Suprapubic skin (tissue), 4 donors: ENCODE measurements at regions not wholly inside any gene's neighbourhood (a gene's known extent, or its start where the extent isn't known, plus 50 kb on each side); places are given as distances from the start of the nearest gene placed in this dataset.
"Not testable (repeated sequence)": the region's sequence is repeated elsewhere in the genome, so short reads cannot be mapped to it uniquely, and the experiment has no call there.

Experiments used
- DNase-seq, 2 donors: peaks; one replicate each; pipeline ENCODE4 v3.0.0-alpha.2; 2019; ENCODE audit warnings: low spot score in 2 of 2
- H3K27ac ChIP-seq: fragments of 200-600 bp; sonication (generic); one replicate; pipeline ENCODE4 v1.5.1; 2019
- H3K27me3 ChIP-seq: fragments of 200-600 bp; sonication (generic); one replicate; pipeline ENCODE4 v1.5.1; 2019
- H3K36me3 ChIP-seq: fragments of 200-600 bp; sonication (generic); one replicate; pipeline ENCODE4 v1.5.1; 2019
- H3K4me1 ChIP-seq: fragments of 200-600 bp; sonication (generic); one replicate; pipeline ENCODE4 v1.5.1; 2019
- H3K4me3 ChIP-seq: fragments of 200-600 bp; sonication (generic); one replicate; pipeline ENCODE4 v1.5.1; 2019; ENCODE audit warnings: mild to moderate bottlenecking
- H3K9me3 ChIP-seq: fragments of 200-600 bp; sonication (generic); one replicate; pipeline ENCODE4 v1.5.1; 2019
- WGBS: methylation state at CpG from one replicate; pipeline ENCODE4 v1.1.5; 2018; 5-methylcytosine and 5-hydroxymethylcytosine counted together

DNA sequence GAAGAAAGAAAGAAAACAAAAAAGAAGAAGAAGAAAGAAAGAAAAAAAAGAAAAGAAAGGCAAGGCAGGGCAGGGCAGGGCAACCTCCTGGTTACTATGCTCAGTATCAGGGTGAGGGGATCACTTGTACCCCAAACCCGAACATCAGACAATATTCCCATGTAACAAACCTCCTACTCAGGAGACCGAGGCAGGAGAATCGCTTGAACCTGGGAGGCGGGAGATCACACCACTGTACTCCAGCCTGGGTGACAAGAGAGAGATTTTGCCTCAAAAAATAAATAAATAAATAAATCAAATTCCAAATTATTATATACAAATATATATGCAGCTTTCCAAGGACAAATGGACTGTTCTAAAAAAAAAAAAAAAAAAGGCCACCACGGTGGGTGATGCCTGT lies 138.8 kb upstream of the TPTE start:
- not testable (repeated sequence) for H3K27me3 ChIP-seq, H3K4me3 ChIP-seq, H3K36me3 ChIP-seq, H3K27ac ChIP-seq, H3K4me1 ChIP-seq, DNase-seq
- 69% methylated on average over 5 of the region's 5 CpGs for WGBS
- peaks cover 51% of the 10 kb centered on the region for H3K9me3 ChIP-seq

DNA sequence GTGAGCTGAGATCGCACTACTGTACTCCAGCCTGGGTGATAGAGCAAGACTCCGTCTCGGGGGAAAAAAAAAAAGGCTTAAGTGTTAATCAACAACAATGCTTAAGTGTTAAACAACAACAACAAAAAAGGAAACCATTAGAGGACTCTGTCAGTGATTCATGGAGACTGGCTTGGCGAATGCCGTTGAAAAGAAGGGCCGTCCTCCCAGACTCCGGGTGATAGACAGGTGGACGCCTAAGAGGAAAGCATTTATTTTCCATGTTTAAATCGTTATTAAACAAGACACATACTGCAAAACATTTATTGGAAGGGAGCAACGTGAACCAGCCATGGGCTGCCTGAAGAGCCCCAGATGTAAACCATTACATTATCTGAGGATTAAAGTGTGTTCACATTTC lies 137.8 kb upstream of the TPTE start:
- DNase-seq, H3K4me3 ChIP-seq, H3K27me3 ChIP-seq, H3K36me3 ChIP-seq, H3K4me1 ChIP-seq, H3K27ac ChIP-seq: not testable (repeated sequence)
- peaks cover 45% of the 10 kb centered on the region for H3K9me3 ChIP-seq
- 82% methylated on average over 10 of the region's 10 CpGs for WGBS

DNA sequence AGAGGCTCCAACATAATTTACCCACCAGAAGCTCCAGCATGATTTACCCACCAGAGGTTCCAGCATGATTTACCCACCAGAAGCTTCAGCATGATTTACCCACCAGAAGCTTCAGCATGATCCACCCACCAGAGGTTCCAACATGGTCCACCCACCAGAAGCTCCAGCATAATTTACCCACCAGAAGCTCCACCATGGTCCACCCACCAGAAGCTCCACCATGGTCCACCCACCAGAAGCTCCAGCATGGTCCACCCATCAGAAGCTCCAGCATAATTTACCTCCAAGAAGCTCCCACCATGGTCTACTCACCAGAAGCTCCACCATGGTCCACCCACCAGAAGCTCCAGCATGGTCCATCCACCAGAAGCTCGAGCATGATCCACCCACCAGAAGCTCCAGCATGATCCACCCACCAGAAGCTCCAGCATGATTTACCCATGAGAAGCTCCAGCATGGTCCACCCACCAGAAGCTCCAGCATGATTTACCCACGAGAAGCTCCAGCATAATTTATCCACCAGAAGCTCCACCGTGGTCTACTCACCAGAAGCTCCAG lies 137.0 kb upstream of the TPTE start:
- peaks cover 42% of the 10 kb centered on the region for H3K9me3 ChIP-seq
- WGBS = 41% methylated on average over 3 of the region's 3 CpGs
- H3K4me1 ChIP-seq, H3K4me3 ChIP-seq, H3K27ac ChIP-seq, DNase-seq, H3K27me3 ChIP-seq, H3K36me3 ChIP-seq: not testable (repeated sequence)

DNA sequence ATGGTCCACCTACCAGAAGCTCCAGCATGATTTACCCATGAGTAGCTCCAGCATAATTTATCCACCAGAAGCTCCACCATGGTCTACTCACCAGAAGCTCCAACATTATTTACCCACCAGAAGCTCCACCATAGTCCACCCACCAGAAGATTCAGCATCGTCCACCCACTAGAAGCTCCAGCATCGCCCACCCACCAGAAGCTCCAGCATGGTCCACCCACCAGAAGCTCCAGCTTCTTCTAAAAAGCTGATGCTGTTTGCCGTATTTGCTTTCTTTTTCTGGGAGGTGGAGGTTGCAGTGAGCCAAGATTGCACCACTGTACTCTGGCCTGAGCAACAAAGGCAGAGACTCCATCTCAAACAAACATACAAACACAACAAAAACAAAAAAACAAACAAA lies 136.2 kb upstream of the TPTE start:
- not testable (repeated sequence) for H3K4me3 ChIP-seq, H3K4me1 ChIP-seq, H3K36me3 ChIP-seq, H3K27ac ChIP-seq, DNase-seq, H3K27me3 ChIP-seq
- 77% methylated on average over 3 of the region's 3 CpGs for WGBS
- peaks cover 40% of the 10 kb centered on the region for H3K9me3 ChIP-seq

DNA sequence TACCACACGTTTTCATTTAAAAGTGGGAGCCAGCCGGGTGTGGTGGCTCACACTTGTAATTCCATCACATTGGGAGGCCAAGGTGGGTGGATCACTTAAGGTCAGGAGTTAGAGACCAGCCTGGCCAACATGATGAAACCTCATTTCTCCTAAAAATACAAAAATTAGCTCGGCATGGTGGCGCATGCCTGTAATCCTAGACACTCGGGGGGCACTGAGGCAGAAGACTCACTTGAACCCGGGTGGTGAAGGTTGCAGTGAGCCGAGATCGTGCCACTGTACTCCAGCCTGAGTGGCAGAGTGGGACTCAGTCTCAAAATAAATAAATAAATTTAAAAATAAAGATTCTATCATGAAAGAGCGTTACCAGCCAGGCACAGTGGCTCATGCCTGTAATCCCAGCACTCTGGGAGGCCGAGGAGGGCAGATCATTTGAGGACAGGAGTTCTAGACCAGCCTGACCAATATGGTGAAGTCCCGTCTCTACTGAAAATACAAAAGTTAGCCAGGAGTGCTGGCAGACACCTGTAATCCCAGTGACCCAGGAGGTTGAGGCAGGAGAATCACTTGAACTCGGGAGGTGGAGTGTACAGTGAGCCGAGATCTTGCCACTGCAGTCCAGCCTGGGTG lies 135.4 kb upstream of the TPTE start:
- H3K27ac ChIP-seq, H3K4me1 ChIP-seq, H3K36me3 ChIP-seq, H3K4me3 ChIP-seq, H3K27me3 ChIP-seq, DNase-seq: not testable (repeated sequence)
- WGBS = 73% methylated on average over 13 of the region's 13 CpGs
- H3K9me3 ChIP-seq = peaks cover 32% of the 10 kb centered on the region

DNA sequence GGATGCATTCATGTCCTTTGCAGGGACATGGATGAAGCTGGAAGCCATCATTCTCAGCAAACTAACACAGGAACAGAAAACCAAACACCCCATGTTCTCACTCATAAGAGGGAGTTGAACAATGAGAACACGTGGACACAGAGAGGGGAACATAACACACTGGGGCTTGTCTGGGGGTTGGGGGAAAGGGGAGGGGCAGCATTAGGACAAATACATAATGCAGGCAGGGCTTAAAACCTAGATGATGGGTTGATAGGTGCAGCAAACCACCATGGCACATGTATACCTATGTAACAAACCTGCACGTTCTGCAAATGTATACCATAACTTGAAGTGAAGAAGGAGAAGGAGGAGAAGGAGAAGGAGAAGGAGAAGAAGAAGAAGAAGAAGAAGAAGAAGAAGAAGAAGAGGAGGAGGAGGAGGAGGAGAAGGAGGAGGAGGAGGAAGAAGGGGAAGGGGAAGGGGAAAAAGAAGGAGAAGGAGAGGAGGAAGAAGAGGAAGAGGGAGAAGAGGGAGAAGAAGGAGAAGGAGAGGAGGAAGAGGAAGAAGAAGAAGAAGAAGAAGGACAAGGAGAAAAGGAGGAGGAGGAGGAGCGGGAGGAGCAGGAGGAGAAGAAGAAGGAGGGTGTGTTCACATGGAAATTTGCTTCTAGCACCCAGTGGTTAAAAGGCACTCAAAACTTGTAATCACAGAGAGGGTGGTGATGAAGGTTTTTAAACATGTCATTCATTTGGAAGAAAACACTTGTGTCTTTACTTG lies 133.5 kb upstream of the TPTE start:
- H3K36me3 ChIP-seq, H3K4me3 ChIP-seq, DNase-seq, H3K27ac ChIP-seq, H3K27me3 ChIP-seq, H3K4me1 ChIP-seq: not testable (repeated sequence)
- WGBS = 56% methylated on average over 3 of the region's 3 CpGs
- H3K9me3 ChIP-seq = peaks cover 27% of the 10 kb centered on the region

DNA sequence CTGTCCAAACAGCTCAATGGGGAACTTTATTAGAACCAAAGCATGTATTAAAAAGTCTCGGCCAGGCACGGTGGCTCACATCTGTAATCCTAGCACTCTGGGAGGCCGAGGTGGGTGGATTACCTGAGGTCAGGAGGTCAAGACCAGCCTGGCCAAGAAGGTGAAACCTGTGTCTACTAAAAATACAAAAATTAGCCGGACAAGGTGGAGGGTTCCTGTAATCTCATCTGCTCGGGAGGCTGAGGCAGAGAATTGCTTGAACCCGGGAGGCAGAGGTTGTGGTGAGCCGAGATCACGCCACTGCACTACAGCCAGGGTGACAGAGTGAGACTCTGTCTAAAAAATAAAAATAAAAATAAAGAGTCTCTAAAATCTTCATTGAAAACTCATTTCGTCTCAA lies 132.8 kb upstream of the TPTE start:
- H3K4me1 ChIP-seq, H3K36me3 ChIP-seq, H3K4me3 ChIP-seq, H3K27ac ChIP-seq, DNase-seq, H3K27me3 ChIP-seq: not testable (repeated sequence)
- peaks cover 29% of the 10 kb centered on the region for H3K9me3 ChIP-seq
- 66% methylated on average over 9 of the region's 9 CpGs for WGBS

DNA sequence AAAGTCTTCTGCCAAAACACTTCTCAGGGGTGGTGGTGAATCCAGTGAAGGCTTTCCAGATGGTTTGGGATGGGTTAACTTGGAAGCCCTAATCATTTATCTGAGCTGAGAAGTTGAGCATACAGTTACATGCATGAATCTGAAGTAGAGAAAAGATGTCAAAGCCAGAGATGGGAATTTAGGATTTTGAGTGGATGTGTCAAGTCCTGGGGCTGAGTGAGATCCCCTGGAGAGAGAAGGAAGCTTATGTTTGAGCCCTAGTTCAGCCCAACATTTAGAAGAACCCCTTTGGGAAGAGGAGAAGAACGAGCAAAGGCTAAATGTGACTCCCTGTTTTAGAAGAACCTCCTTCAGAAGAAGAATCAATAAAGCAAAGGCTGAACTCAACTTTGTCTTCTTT lies 129.1 kb upstream of the TPTE start:
- not testable (repeated sequence) for H3K27me3 ChIP-seq, H3K4me1 ChIP-seq, H3K27ac ChIP-seq, DNase-seq, H3K4me3 ChIP-seq, H3K36me3 ChIP-seq
- no CpG with 5 or more reads among the region's 1 CpG for WGBS
- peaks cover 19% of the 10 kb centered on the region for H3K9me3 ChIP-seq

DNA sequence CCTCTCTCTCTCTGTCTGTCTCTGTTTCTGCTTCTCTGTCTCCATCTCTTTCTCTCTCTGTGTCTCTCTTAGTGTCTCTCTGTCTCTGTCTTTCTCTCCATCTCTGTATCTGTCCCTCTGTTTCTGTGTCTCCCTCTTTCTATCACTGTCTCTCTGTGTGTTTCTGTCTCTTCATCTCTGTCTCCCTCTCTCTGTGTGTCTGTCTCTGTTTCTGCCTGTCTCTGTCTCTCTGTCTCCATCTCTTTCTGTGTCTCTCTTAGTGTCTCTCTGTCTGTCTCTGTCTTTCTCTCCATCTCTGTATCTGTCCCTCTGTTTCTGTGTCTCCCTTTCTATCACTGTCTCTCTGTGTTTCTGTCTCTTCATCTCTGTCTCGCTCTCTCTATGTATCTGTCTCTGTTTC lies 125.4 kb upstream of the TPTE start:
- not testable (repeated sequence) for DNase-seq, H3K36me3 ChIP-seq, H3K27me3 ChIP-seq, H3K4me1 ChIP-seq, H3K4me3 ChIP-seq, H3K27ac ChIP-seq
- H3K9me3 ChIP-seq = peaks cover 21% of the 10 kb centered on the region
- 41% methylated on average over 1 of the region's 1 CpG for WGBS

DNA sequence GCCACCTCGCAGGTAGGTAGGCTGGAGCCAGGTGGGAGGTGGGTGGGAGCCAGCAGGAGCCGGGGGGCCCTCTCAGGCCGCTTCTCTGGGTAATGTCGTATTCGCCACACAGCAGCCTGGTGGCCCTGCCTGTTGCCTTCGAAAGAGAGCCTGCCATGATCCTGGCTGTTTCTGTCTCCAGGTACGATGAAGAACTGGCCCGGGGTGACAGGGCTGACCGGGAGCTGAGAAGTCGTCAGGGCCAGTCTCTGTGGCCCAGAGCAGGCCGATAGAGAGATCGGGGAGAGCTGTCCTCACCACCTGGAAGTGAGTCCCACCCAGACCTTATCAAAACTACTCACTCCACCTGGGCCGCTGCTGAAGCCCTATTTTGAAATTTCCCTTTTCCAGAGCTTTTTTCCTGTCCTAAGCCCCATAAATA lies 123.9 kb upstream of the TPTE start:
- H3K36me3 ChIP-seq, H3K4me1 ChIP-seq, H3K27me3 ChIP-seq, H3K27ac ChIP-seq, H3K4me3 ChIP-seq, DNase-seq: not testable (repeated sequence)
- 78% methylated on average over 13 of the region's 13 CpGs for WGBS
- peaks cover 28% of the 10 kb centered on the region for H3K9me3 ChIP-seq

DNA sequence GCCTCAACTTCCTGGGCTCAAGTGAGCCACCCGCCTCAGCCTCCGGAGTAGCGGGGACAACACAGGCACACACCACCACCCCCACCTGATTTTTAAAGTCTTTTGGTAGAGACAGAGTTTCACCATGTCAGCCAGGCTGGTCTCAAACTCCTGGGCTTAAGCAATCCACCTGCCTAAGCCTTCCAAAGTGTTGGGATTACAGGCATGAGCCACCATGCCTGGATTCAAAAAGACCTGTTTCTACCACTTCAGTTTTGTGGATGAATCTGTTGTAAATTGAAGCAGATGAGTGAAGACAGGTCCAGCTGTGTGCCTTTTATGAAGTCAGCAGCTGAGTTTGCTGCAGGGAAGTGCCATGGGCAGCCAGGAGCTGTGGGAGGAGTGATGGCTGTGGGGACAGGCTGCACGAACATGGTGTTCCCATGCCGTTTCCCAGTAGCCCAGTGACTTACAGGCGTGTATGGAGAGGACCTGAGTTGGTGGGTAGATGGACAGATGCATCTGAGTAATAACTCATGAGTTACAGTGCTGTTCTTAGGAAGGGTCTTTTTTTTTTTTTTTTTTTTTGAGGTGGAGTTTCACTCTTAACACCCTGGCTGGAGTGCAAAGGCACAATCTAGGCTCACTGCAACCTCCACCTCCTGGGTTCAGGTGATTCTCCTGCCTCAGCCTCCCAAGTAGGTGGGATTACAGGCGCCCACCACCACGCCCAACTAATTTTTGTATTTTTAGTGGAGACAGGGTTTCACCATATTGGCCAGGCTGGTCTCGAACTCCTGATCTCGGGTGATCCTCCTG lies 122.5 kb upstream of the TPTE start:
- not testable (repeated sequence) for H3K4me1 ChIP-seq, DNase-seq, H3K27ac ChIP-seq, H3K27me3 ChIP-seq, H3K4me3 ChIP-seq, H3K36me3 ChIP-seq
- peaks cover 34% of the 10 kb centered on the region for H3K9me3 ChIP-seq
- WGBS = 70% methylated on average over 3 of the region's 10 CpGs

DNA sequence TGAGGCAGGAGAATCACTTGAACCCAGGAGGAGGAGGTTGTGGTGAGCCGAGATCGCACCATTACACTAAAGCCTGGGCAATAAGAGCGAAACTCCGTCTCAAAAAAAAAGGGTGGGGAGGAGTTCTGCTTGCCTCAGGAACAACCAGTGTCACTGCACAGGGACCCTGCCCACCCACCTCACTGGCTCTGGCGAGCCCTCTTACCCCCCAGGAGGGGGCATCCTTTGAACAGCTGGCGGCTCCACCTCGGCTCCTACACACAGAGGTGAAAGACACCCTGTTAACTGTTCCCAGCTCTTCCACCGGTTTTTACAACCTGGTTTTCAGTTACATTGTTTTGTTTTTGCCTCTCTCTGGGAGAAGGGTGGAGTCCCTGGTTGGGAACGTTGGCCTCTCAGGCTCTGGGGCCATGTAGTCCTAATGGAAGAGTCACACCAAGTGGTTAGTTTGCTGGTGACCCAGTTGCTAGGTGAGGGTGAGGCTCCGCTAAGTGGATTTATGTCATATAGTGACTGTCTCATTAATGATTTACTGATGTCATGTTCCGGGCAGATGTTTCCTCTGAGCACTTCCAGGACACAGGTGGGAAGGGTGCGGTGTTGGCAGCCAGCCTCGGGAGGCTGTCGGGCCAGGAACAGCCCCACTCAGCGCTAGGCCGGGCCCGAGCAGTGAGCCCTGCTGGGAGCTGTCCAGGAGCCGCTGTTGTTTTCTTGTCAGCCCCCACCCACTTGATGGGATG lies 120.6 kb upstream of the TPTE start:
- H3K27ac ChIP-seq, H3K36me3 ChIP-seq, H3K4me3 ChIP-seq, H3K4me1 ChIP-seq, DNase-seq, H3K27me3 ChIP-seq: not testable (repeated sequence)
- H3K9me3 ChIP-seq = peaks cover 34% of the 10 kb centered on the region
- WGBS = 73% methylated on average over 16 of the region's 18 CpGs

DNA sequence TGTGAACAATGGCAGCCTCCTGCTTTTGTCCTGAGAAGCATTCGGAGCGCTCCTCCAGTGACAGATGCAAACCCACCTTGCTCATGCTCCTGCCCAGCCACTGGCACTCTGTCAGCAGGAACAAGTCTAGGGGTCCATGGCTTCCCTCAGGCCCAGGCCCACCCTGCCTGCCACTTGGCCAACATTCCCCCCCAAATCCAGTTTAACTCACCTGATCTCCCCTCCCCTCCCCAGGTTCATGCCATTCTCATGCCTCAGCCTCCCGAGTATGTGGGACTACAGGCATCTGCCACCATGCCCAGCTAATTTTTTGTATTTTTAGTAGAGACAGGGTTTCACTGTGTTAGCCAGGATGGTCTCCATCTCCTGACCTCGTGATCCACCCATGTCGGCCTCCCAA lies 118.9 kb upstream of the TPTE start:
- not testable (repeated sequence) for DNase-seq, H3K27me3 ChIP-seq, H3K4me1 ChIP-seq, H3K27ac ChIP-seq, H3K4me3 ChIP-seq, H3K36me3 ChIP-seq
- H3K9me3 ChIP-seq = peaks cover 33% of the 10 kb centered on the region
- 71% methylated on average over 5 of the region's 5 CpGs for WGBS
